ENCODE measurements at regions not wholly inside any gene's neighbourhood (a gene's known extent, or its start where the extent isn't known, plus 50 kb on each side); places are given as distances from the start of the nearest gene placed in this dataset.
"Not testable (repeated sequence)": the region's sequence is repeated elsewhere in the genome, so short reads cannot be mapped to it uniquely, and the experiment has no call there.

GRCh38 chr22:49460091-49460490, 367.6 kb downstream of the BRD1 start:
- no peak for DNase-seq (ENCODE audit: low read depth in 2 of 2)

GRCh38 chr22:49458708-49459099, 369.0 kb downstream of the BRD1 start:
- no peak for DNase-seq (ENCODE audit: low read depth in 2 of 2)

GRCh38 chr22:49457946-49458707, 369.5 kb downstream of the BRD1 start:
- no peak for DNase-seq (ENCODE audit: low read depth in 2 of 2)

DNA sequence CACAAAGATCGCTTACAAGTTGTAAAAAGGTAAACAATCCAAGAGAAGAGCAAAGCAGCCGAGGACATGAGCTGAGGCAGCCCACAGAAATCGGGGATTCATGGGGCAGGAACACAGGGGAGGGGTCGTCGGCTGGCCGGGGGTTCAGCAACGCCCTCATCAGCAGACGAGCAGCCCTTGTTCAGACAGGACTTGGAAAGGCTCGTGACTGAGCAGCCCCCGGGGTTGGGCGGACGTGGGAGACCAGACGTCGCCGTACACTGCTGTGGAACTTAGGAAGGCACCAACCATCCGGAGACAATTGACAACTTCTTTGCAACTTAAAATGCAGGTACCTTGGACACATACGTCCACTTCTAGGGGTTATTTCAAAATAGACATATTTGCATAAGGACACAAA, 370.5 kb downstream of the BRD1 start:
- DNase-seq (ENCODE audit: low read depth in 2 of 2), result no peak

DNA sequence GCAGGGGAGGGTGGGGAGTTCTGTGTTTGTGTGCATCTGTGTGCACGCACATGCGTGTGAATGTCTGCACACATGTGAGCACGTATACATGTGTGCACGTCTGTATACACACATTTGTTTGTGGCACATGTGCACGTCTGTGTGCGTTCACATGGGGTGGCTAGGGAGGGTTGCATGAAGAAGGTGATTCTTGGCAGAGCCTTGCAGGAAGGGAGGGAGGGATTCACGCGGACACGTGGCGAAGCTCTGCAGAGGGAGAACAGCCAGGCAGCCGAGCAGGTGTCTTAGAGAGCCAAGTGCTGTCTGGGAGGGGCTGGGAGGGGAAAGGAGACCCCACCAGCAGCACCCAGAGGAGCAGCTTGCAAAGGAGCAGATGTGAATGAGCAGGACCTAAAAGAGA, 372.1 kb downstream of the BRD1 start:
- DNase-seq (ENCODE audit: low read depth in 2 of 2), result no peak

DNA sequence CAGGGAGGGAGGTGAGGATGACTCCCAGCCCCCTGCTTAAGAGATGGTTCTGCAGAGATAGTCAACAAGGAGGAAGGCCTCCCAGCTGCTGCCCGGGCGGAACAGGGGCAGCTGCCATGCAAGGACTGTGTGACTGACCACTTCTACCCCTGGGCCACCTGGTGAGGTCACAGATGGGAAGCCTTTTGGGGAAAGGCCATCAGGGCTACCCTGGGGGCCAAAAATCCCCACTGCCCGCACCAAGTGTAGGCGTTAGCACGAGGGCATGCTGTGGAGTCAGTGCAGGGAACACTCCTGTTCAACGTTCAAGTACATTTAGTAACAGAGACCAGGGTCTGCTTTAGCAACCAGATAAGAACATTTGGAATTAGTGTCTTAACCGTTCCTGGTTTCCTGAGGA, 372.9 kb downstream of the BRD1 start:
- no peak for DNase-seq (ENCODE audit: low read depth in 2 of 2)

GRCh38 chr22:49453771-49454170, 373.9 kb downstream of the BRD1 start:
- no peak for DNase-seq (ENCODE audit: low read depth in 2 of 2)

- not testable (repeated sequence) for DNase-seq (ENCODE audit: low read depth in 2 of 2)
These were observed 374.7 kb downstream of the BRD1 start for GRCh38 chr22:49453019-49453418.

DNA sequence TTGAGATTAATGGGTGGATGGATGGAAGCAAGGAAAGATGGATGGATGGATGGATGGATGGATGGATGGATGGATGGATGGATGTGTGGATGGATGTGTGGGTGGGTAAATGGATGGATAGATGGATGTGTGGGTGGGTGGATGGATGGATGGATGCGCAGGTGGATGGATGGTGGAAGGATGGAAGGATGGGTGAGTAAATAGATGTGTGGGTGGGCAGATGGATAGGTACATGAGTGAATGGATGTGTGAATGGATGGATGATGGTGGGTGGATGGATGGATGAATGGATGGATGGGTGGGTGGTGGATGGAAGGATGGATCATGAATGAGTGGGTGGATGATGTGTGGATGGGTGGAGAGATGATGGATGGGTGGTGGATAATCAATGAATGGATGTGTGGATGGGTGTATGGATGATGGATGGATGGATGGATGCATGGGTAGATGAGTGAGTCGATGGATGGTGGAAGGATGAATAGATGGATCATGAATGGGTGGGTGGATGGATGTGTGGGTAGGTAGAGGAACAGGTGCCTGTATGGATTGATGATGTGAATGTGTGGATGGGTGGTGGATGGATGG, 375.2 kb downstream of the BRD1 start:
- DNase-seq (ENCODE audit: low read depth in 2 of 2), result no peak

DNA sequence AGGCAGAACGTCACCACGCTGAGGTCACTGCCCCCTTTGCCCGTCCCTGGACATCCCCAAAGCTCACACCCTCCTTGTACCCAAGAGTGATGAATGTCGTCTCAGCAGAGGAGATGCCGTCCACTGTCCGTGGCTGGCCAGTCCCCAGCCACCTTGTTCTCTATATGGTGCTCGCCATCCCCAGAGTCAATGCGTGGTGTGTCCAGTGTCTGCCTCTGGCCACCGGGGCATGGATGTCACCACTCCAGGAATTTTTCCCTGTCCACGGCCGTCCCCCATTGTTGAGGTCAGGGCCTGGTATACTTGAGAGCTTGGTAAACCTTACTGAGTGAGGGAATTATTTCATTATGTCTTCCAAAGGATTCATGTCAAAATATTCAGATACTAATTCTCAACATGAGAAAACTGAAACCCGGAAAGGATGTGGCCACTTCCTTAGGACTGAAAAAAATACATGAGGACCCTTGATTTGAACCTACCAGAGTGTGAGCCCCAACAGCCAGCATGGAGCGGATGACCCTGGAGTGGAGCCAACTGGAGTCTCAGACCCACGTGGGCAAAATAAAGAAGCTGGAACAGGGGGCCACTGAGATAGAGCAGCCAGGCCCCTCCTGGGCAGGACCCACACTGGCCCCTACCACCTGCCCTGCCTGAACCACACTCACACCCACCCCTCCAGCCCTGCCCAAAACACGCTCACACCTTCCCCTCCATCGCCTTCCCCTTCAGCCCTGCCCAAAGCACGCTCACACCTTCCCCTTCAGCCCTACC, 376.4 kb downstream of the BRD1 start:
- DNase-seq (ENCODE audit: low read depth in 2 of 2), result no peak

- no peak for DNase-seq (ENCODE audit: low read depth in 2 of 2)
These were observed 377.2 kb downstream of the BRD1 start for GRCh38 chr22:49450498-49450897.

- DNase-seq (ENCODE audit: low read depth in 2 of 2), result no peak
These were observed 377.7 kb downstream of the BRD1 start for GRCh38 chr22:49449811-49450446.

DNA sequence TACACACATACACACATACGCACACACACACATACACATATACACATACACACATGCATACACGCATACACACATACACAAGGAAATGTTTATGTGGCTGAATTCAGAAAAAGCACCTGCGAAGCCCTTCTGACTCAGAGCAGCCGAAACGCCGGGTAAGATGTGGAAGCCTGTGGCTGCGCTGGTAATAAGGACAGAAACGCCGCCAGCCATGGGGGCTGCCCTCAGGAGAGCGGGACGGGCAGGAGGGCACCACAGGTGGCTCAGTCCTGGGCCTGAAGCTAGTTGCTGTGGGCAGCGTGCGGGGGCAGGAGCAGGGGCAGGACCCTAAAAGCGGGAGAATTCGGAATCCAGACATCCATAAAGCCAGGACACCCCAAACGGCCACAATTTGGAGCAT, 378.3 kb downstream of the BRD1 start:
- no peak for DNase-seq (ENCODE audit: low read depth in 2 of 2)

GRCh38 chr22:49448526-49448925, 379.1 kb downstream of the BRD1 start:
- DNase-seq (ENCODE audit: low read depth in 2 of 2), result no peak

DNA sequence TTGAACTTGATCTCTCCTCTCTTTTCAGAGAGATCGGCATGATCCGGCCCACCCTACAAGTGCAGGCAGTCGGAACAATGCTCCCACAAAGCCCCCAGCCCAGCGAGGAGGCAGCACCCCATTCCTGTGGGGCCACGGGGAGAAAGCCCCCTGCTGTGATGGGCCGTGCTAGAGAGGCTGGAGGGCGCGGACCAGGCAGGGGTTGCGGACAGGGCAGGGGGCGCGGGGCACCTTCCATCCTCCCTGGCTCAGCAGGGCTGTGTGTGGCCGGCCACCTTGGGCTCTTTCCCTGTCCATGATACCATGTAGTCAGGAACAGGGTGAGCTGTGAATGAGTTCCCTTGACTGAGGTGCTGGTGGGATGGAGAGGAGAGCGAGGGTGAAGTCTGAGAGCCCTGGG, 379.8 kb downstream of the BRD1 start:
- no peak for DNase-seq (ENCODE audit: low read depth in 2 of 2)

DNA sequence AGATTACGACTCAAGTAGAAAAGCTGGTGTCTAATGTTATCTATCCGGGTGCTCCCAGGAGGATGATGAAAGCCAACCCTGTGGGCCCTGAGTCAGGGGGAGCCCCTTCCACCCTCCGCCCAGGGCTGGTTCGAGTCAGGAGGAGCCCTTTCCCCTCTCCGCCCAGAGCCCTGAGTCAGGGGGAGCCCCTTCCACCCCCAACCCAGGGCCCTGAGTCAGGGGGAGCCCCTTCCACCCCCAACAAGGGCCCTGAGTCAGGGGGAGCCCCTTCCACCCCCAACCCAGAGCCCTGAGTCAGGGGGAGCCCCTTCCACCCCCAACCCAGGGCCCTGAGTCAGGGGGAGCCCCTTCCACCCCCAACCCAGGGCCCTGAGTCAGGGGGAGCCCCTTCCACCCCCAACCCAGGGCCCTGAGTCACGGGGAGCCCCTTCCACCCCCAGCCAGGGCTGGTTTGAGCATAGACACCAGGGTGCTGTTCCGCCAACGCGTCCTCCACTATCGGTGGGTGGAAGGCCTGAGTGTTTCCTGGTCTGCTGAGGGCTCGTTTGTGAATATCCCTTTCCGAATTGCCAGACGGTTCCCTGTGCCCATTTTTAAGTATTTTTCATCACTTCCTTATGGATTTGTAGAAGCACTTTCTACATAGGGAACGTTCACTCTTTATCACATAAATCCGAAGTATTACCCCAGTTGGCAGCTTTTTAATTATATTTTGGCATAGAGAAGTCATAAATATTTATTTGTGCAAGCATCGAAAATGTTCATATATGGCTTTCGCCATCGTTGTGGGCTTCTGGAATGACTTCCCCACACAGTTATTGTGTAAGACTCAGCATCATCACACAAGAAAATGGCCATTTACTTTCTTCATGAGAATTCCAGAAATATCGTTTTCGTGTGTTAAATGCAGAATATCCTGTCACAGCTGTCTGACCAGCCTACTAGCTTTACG, 380.6 kb downstream of the BRD1 start:
- peak; percentile 2 to 14 for DNase-seq (ENCODE audit: low read depth in 2 of 2)

DNA sequence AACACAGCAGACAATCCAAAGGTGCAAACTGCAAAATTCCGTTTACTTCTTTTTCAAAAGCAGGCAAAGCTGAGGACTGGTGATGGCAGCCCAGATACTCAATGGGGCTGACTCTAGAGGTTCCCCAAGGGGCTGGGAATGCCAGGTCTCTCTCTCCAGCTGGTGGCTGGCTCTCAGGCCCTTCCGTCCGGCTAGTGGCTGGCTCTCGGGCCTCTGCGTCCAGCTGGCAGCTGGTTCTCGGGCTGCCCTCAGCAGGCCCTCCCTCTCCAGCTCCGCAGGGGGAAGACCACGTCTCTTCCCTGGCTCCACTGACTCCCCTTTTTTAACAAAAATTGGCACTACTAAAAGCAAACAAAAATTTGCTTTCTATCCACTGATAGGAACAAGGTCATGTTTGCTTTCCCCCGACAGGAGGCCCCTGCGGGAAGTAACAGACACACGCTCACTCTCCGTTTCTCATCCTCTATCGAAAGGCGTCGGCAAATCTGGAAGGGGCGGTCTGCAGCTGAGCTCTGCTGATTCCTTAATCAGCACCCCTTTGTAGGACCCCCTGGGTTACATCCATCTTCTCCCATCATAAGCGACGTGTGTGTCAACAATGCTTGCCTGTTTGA, 381.4 kb downstream of the BRD1 start:
- no peak for DNase-seq (ENCODE audit: low read depth in 2 of 2)

GRCh38 chr22:49444781-49445180, 382.9 kb downstream of the BRD1 start:
- DNase-seq (ENCODE audit: low read depth in 2 of 2), result no peak

- no peak for DNase-seq (ENCODE audit: low read depth in 2 of 2)
These were observed 386.7 kb downstream of the BRD1 start for GRCh38 chr22:49440931-49441330.

- DNase-seq (ENCODE audit: low read depth in 2 of 2), result no peak
These were observed 388.3 kb downstream of the BRD1 start for GRCh38 chr22:49439373-49439772.

- DNase-seq (ENCODE audit: low read depth in 2 of 2), result no peak
These were observed 389.7 kb downstream of the BRD1 start for GRCh38 chr22:49437956-49438355.
